Fibroblast of gingiva (primary cell): ENCODE measurements at regions not wholly inside any gene's neighbourhood (a gene's known extent, or its start where the extent isn't known, plus 50 kb on each side); places are given as distances from the start of the nearest gene placed in this dataset.
"Not testable (repeated sequence)": the region's sequence is repeated elsewhere in the genome, so short reads cannot be mapped to it uniquely, and the experiment has no call there.

Experiments used
- DNase-seq: peaks from one replicate; pipeline ENCODE4 v3.0.0-alpha.2; 2011; ENCODE audit warnings: low read depth

DNA sequence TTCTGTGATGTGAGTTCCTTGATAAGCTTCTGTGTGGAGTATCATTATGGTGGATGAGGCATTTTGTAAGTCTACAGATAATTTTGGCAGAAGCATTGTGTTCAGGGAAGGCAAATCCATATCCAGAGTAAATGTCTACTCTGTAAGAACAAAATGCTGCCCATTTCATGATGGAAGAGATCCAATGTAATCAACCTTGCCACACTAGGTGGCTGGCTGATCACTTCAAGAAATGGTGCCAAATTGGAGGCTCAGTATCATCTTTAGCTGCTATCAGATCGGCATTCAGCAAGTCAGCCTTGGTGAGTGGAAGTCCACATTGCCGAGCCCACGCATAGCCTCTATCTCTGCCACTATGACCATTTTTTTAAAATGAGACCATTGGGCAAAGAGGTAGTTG is 565.8 kb upstream of the USP24 start:
- DNase-seq, result no peak

DNA sequence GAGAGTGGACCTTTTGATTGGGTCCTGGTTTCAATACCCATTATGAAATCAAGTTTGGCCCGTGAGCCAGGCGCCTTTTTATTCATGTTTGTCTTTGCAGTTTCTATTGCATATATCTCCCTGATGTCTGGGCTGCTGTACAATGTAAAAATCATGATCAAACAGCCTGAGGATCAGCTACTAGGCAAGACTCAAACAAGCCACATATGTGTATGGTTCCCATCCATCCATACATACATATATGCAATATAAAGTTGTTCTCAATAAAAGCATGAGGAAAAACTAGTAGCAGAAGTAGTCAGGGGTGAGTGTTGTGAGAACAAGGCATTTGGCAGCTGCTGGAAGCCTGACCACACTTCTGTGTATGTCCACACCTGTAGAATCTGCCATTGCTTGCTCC is 562.4 kb upstream of the USP24 start:
- no peak for DNase-seq

DNA sequence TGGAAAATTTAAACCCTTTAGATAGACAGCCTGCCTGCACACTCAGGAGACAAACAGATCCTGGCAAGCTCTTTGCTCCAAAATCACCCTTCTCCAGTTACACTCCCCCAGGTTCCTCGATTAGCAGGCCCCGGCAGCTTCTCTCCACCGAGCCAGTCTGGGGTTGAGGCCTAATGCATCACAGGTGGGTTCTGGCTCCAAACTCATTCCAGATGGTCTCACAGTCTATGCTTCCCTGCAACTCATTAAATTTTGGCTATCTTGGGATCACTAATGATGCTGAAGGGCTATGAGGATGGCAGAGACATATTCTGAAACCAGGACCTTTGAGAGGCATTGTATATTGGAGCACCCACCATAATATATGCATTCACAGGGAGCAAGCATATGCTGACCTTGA is 559.8 kb upstream of the USP24 start:
- DNase-seq, result peak; percentile 43

DNA sequence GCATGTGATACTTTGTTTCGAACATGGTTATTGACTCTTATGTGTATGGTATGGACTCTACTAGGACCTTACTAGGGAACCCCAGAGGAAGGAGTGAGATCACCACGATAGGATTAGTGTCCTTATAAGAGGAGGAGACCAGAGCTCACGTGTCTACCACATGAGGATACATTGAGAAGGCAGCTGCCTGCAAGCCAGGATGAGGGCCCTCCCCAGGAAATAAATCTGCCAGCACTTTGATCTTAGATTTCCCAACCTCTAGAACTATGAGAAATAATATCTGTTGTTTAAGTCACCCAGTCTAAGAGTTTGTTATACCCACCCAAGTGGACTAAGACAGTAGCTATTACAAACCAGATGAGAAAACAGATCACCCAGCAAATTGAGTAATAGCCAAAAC is 559.3 kb upstream of the USP24 start:
- DNase-seq, result no peak

DNA sequence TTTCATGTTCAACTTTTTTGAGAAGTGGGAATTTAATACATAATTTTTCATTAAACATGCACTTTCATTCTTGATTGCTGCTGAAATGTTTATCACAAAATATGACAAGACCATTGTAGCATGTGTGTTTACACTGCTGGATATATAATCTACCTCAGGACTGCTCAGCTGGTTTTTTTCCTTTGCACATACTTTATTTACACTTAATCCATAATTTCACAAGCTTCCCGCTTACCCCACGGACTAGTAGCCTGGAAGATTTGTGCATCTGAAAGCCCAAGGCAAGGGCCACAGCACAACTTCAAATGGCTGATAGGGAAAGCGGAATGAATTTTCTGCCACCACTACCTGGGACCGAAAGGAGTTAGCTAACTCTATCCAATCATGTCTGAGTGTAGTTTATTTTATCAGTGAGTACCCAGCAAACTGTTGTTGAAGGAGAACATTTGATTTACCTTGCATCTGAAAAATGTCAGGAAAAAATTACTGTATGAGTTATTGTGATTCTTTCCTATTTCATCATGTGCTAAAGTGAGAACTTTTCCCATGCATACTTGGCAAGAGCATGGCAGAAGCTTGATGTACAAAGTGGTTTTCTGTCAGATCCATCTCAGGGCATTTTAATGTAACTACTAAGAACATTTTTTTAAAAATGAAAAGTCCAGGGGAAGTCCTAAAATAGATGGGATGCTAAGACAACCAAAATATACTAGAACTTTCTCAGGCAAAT is 558.2 kb upstream of the USP24 start:
- peak; percentile 34 for DNase-seq

DNA sequence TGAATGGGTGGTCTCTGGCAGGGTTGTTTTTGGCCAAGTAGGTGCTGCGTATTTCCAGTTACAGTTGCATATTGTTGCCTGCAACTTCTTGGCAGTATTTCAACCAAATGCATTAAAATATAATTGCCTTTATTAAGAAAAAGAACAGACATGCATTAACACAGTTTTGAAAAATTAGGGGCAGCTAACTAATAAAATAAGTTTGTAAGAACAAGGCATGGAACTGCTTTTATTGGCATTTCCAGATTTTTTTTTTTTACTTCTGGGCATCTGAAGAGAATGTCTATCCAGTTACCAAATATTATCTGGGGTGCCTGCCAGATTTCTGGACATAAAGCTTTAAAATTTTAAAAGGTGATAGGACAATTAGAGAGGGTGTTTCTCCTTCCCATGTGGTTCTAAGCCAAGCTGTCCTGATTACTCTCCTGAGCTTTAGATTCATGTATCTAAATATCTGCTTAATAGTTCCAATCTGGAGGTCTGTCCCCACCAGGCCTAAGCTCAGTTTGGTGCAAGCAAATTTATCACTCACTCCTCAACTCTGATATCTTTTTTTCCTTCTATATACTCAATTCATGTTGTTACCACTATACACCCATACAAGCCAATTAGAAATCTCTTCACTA is 553.3 kb upstream of the USP24 start:
- no peak for DNase-seq

- no peak for DNase-seq
Observed at GRCh38 chr1:55767171-55767570, 552.0 kb upstream of the USP24 start.

- DNase-seq, result not testable (repeated sequence)
Observed at GRCh38 chr1:55765505-55765904, 550.3 kb upstream of the USP24 start.

GRCh38 chr1:55751776-55752175 is 536.6 kb upstream of the USP24 start:
- DNase-seq, result peak; percentile 31

DNA sequence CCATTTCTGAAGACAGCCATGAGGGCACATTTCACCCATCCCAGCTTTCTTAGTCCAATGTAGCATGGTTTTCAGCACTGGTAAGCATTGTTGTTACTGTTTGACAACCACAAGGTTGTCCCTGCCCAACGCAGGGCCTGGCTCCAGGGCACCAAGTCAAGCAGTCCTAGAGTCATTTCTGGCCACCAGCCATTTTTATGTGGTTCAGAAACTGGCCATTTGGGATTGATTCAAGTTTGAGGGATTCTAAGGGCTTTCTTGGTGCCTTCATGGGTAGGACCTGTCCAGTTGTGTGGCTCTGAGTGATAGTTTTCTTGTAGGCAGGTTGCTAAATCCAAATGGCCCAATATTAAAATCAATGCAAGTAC is 535.4 kb upstream of the USP24 start:
- DNase-seq, result no peak

DNA sequence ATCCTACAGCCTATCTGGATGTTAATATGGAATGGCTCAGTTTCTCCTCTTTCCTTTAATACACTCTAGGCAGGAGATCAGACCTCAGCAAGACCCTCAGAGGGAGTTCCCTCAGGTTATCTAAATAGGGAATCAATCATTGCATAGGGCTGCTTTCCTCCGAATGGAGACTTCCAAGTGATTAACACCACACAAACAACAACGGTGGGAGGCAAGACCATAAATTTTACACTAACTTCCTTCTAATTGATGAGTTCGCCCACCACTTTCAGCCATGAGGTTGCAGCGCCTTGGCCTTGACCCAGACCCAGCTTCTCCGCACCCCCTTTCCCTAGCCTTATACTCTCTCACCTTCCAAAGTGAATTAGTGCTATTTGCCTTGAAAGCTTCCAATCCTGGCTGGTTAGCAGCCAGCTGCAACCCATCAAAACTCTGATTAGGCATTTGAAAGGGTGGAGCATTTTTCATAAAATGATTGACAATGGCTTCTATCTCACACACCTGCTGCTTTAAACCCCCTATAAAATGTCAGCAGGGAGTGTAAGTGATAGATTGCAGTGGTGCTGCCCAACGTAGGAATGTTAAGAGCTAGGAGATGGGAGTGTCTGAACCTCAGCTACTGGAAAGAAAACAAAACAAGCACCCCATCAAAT is 534.9 kb upstream of the USP24 start:
- no peak for DNase-seq

GRCh38 chr1:55747408-55747841 is 532.3 kb upstream of the USP24 start:
- DNase-seq, result peak; percentile 6

GRCh38 chr1:55746710-55747109 is 531.5 kb upstream of the USP24 start:
- no peak for DNase-seq

DNA sequence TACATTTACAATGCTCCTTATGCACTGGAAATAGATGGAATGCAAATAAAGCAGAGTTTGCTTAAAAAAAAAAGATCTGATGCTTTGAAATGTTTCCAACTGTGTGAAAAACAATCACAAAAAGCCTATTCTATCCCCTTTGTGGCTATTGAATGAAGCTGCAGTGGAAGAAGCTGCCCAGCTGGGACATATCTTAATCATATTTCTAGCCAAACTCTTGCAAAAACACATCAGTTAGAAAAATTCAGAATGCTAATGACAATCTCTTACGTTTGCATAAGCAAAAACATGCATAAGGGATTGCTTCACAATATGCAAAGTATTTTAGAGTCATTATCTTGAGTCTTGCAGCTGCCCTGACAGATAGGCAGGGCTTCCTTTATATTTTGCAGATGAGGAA is 526.4 kb upstream of the USP24 start:
- peak; percentile 97 for DNase-seq

DNA sequence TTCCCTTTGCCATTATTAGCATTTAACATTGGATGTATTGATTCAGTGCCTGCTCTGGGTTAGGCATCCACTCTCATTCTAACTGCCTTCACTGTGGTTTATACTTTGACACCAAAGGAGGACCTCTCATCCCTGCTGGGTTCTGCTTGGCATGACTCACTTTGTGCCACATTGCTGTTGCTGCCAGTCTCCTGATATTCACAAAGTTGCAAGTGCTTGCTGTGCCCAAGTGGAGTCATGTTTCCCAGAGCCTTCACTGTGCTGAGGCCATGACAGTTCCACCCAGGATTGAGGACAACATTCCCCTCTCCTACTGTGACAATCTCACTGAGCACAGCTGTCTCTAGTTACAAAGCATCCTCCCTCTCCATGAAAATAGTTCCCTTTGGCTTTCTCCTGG is 519.9 kb upstream of the USP24 start:
- DNase-seq, result peak; percentile 41

GRCh38 chr1:55726994-55727393 is 511.8 kb upstream of the USP24 start:
- DNase-seq, result peak; percentile 69

DNA sequence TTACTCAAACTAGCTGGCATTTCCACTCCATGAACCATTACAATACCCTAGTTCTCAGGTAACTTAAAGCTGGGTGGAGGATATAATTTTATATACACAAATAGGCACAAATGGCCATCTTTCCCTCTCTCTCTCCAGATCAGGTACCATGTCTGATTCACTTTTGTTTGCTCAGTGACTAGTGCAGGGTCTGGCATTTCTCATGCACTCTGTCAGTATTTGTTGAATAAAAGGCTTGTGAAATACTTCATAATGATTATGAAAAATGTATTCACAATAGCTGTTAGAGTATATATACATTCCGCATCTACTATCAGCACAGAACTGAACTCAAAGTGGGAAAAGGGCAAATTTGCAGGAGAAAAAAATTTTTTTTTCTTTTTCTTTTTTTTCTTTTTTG is 510.2 kb upstream of the USP24 start:
- peak; percentile 40 for DNase-seq

GRCh38 chr1:55724551-55725325 is 509.6 kb upstream of the USP24 start:
- DNase-seq, result peak; percentile 97

- no peak for DNase-seq
Observed at GRCh38 chr1:55723001-55723400, 507.8 kb upstream of the USP24 start.

DNA sequence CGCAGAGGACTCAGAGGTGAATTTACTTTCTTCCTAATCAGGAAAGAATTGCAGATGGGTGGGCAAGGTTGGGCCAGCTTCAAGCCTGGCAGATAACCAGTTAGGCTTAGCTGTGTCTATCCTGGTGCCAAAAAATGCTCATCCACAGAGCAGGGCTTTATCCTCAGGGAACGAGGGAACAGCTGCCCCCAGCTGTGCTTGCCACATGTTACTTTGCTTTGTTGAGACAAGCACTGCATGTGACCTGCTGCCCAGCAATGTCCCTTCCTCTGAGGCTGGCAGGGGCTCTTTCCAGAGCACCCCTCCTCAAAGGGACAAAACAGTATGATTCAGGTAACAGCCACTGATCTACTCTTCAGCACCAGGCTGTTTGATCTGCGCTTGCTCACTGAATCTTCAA is 505.1 kb upstream of the USP24 start:
- peak; percentile 78 for DNase-seq

GRCh38 chr1:55718758-55719671 is 503.9 kb upstream of the USP24 start:
- peak; percentile 100 for DNase-seq

DNA sequence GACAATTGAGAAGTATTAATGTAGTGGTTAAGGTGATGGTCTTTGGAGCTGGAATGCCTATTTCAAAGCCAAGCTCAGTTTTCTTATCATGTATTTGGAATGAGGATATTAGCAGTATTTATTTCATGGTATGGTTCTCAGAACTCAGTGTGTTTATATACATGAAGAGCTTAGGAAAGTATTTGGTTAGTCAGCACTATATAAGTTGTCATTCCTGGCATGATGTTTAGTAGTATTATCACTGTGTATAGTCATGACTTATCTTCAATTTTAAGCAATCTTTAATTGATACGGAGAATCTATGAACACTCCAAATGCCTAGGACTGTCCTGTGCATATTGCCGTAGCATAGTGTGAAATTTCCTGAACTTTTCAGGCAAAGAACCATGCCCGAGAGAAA is 501.9 kb upstream of the USP24 start:
- peak; percentile 34 for DNase-seq
